Rectal smooth muscle tissue (tissue), 1 donor: ENCODE measurements at regions not wholly inside any gene's neighbourhood (a gene's known extent, or its start where the extent isn't known, plus 50 kb on each side); places are given as distances from the start of the nearest gene placed in this dataset.

ENCODE experiments used
- H3K27ac ChIP-seq: one replicate; pipeline ENCODE4 v1.7.0; 2013; ENCODE audit warnings: low read depth, low read length, inconsistent platforms
- H3K27me3 ChIP-seq: one replicate; pipeline ENCODE4 v1.7.0; 2013; ENCODE audit warnings: low read length; ENCODE audit not compliant: control insufficient read depth, insufficient read depth
- H3K36me3 ChIP-seq: one replicate; pipeline ENCODE4 v1.7.0; 2013; ENCODE audit warnings: low read length; ENCODE audit not compliant: control insufficient read depth, insufficient read depth
- H3K4me1 ChIP-seq: one replicate; pipeline ENCODE4 v1.7.0; 2013; ENCODE audit warnings: low read length; ENCODE audit not compliant: control insufficient read depth, insufficient read depth
- H3K4me3 ChIP-seq: one replicate; pipeline ENCODE4 v1.7.0; 2013; ENCODE audit warnings: low read length
- H3K9ac ChIP-seq: one replicate; pipeline ENCODE4 v1.7.0; 2013; ENCODE audit warnings: low read length

DNA sequence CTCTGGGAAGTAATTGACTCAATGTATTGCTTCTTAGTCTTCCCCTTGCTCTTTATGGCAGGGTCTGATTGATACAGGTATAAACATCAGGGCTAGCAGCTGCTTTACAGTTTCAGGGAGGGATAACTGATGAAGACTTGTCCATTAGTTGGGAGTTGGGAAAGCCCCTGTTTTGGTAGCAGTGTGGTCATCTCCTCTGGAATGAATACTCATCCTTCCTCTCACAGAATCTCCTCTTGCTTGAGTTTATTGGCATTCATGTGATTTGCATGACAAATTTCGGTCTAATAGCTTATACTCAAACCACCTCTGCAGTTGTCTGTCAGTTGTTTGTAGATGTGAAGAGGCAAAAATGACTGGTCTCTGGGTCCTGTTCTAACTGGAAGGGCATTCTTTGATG is 79.7 kb downstream of the FAT3 start:
- no peak overlapping the region for H3K4me3 ChIP-seq
- H3K9ac ChIP-seq: no peak overlapping the region
- H3K36me3 ChIP-seq: no peaks in the 10 kb centered on the region
- no peaks in the 10 kb centered on the region for H3K4me1 ChIP-seq
- H3K27me3 ChIP-seq: no peaks in the 10 kb centered on the region
- H3K27ac ChIP-seq: no peak overlapping the region

DNA sequence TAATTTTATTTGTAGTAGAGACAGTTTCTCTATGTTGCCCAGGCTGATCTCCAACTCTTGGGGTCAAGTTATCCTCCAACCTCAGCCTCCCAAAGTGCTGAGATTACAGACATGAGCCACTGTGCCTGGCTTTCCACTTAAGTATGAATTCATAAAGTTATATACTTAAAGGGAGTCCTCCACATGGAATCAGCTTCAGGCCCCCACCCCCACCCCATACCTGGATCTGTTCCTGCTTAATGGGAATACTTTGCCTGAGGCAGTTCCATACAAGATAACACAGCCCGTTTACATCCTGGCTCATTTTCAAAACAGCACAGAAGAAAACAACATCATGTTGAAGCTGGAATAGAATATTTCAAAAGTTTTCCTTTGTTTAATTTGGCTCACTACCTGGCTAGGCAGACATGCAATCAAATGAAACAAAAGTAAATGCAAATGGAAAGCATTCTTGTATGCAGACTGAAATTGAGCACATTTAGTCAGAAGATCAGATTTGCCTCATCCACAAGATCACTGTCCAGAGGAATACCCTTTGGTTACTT is 82.4 kb downstream of the FAT3 start:
- no peaks in the 10 kb centered on the region for H3K4me1 ChIP-seq
- H3K27me3 ChIP-seq: no peaks in the 10 kb centered on the region
- no peak overlapping the region for H3K27ac ChIP-seq
- no peak overlapping the region for H3K4me3 ChIP-seq
- no peak overlapping the region for H3K9ac ChIP-seq
- H3K36me3 ChIP-seq: no peaks in the 10 kb centered on the region

DNA sequence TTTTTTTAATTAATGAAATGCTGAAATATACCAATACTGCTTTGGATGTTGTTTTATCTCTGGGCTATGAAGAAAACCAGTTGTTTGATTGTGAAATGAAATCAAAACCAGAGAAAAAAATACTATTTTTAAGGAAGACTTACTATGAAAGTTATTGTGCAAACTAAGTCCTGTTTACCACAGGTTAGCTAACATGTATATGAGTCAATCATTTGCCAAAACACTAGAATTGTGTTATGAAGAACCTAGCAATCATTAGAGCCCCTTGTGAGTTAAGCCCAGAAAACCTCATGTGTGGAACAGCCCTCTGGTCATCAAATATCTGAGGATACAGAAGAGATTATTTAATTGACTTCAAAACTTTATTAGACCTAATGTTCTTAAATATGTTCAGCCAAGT is 83.7 kb downstream of the FAT3 start:
- no peak overlapping the region for H3K9ac ChIP-seq
- H3K4me1 ChIP-seq: no peaks in the 10 kb centered on the region
- H3K27ac ChIP-seq: no peak overlapping the region
- H3K4me3 ChIP-seq: no peak overlapping the region
- H3K36me3 ChIP-seq: no peaks in the 10 kb centered on the region
- H3K27me3 ChIP-seq: no peaks in the 10 kb centered on the region

DNA sequence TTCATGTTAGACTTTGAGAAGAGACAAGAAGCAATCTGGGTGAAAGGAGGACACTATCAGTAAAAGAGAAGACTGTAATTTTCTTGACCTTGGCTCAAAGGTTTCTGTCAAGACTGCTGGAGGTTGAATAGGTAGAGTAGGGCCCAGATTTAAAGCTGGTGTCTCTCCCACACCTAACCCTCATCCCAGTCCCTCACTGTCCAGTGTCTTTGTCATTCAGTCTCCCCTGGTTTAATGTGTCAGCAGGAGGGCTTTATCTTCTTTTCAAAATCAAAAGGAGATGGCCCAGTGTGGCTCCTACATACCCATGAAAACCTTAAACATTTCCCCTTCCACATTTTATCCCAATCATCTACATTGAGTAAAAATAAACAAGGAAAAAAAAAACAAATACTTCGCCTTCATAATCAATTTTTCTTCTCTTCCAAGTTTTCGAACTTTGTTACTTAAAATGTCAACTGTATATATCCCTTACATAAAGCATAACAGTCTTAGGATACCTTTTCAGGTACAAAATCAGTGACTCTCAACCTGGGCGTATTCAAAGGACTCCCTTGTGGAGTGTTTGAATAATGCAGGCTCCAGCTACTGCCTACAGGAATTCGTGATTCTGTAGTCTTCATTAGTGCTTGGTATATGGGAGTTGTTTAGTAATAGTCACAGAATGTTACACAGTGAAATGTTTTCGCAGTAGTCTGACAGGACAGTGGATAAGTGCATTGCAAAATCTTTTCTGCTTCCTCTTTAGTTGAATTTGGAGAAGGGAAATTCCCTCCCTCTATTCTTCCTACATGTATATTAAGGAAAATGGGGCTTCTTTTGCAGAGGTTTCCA is 87.2 kb downstream of the FAT3 start:
- no peaks in the 10 kb centered on the region for H3K4me1 ChIP-seq
- H3K27me3 ChIP-seq: no peaks in the 10 kb centered on the region
- no peak overlapping the region for H3K9ac ChIP-seq
- H3K27ac ChIP-seq: no peak overlapping the region
- no peak overlapping the region for H3K4me3 ChIP-seq
- no peaks in the 10 kb centered on the region for H3K36me3 ChIP-seq

DNA sequence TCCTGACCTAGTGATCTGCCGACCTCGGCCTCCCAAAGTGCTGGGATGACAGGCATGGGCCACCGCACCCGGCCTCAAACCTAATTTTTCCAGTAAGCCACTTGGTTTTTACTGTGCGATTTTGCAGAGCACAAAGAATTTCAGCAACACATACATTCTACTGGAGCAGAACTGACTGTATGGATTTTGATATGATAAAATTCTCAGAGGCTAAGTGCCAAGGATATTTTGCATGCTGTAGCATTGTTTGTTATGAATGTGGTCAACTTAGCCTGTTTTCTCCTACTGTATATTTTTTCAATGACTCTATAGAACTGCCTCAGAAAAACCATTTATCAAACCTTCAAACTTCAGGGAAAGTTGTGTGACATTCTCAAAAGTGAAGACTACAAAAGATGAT is 89.2 kb downstream of the FAT3 start:
- Histone ChIP-seq H3K27me3 (no peaks in the 10 kb centered on the region), H3K27ac (no peak overlapping the region), H3K4me3 (no peak overlapping the region), H3K9ac (no peak overlapping the region), H3K4me1 (no peaks in the 10 kb centered on the region), H3K36me3 (no peaks in the 10 kb centered on the region)

DNA sequence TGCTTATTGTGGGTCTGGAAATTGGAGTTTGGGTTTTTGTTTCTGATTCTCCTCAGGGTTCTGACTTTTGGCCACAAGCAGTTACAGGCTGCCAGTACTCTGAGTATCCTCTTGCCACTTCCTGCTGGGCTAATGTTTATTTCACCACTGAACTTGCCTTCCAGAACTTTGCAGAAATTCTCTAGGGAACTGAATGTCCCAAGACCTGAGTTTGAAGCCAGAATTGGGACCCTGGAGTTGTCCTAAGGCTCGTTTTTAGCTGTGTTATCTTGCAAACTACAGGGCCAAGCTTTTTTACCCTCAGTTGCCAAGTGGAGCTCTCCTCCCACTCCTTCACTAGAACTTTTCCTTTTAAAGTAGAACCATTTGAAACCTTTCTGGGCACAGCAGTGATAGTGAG is 89.9 kb downstream of the FAT3 start:
- H3K36me3 ChIP-seq: no peaks in the 10 kb centered on the region
- H3K4me3 ChIP-seq: no peak overlapping the region
- H3K9ac ChIP-seq: no peak overlapping the region
- H3K27me3 ChIP-seq: no peaks in the 10 kb centered on the region
- no peak overlapping the region for H3K27ac ChIP-seq
- H3K4me1 ChIP-seq: no peaks in the 10 kb centered on the region

DNA sequence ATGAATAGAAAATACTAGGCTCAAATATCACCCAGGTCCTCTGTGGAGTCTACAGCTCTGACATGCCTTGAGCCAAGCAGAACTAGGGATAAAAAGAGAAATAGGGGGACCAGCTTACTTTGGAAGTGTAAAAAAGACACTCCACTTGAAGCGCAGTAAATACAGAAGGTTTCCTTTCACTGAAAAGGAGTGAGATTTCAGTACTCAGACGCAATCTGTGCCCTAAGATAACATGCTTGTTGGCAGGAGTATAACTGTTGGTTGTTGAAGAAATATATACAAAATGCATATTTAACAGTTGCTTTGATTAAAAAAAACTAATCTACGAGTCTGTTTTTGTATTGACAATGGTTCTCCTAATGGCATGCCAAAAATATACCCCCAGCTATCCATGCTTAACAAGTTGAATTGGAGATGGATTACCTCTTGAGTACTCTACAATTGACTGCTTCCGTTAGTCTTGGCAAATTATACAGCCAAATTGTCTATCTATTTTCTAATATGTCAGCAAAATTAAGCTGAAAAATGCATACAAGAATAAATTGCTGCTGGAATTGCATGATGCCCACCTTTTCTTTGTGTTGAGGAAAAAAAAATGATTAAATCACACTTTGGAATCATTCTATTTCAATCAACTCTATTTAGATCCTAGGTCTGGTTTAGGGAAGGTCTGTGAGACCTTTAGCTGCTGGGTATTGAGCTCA is 91.6 kb downstream of the FAT3 start:
- Histone ChIP-seq H3K27ac (no peak overlapping the region), H3K4me3 (no peak overlapping the region), H3K9ac (no peak overlapping the region), H3K36me3 (no peaks in the 10 kb centered on the region), H3K4me1 (no peaks in the 10 kb centered on the region), H3K27me3 (no peaks in the 10 kb centered on the region)

DNA sequence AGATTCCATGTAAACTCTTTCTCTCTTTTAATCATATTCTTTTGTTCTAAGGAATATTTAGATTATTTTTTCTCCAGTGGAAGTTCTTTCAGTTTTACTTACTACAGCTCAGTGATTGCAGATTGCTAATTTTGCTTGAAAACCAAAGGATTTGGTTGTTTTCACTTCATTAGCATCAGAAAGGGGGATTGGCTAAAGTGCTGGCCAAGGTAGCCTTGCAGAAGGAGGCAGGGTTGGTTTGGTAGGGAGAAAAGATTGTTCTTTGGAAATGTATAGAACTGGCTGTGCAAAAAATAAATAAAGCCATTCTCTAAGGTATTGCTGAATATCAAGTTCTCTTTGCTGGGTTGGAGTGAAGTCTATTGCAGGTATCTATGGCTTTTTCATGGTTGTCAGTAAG is 92.6 kb downstream of the FAT3 start:
- H3K36me3 ChIP-seq: no peaks in the 10 kb centered on the region
- no peaks in the 10 kb centered on the region for H3K4me1 ChIP-seq
- H3K27ac ChIP-seq: no peak overlapping the region
- no peak overlapping the region for H3K9ac ChIP-seq
- no peaks in the 10 kb centered on the region for H3K27me3 ChIP-seq
- no peak overlapping the region for H3K4me3 ChIP-seq

DNA sequence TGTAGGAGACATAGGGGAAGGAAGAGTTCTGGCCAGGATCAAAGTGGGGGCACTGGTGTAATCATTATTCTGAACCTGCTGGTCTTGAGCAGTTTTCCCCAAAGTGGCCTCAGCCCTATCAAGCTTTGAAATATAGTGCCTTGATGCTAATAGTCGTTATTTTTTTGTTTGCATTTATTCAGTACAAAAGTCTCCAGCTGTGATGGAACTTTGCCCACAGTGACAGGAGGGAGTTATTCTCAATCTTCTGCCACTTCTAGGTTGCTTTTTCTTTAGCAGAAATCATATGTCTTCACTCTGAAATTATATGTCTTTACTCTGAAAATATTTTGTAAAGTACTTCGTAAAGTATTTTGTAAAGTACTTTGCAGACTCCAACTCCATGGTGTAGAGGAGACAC is 93.1 kb downstream of the FAT3 start:
- Histone ChIP-seq H3K27ac (no peak overlapping the region), H3K4me3 (no peak overlapping the region), H3K4me1 (no peaks in the 10 kb centered on the region), H3K36me3 (no peaks in the 10 kb centered on the region), H3K27me3 (no peaks in the 10 kb centered on the region), H3K9ac (no peak overlapping the region)

DNA sequence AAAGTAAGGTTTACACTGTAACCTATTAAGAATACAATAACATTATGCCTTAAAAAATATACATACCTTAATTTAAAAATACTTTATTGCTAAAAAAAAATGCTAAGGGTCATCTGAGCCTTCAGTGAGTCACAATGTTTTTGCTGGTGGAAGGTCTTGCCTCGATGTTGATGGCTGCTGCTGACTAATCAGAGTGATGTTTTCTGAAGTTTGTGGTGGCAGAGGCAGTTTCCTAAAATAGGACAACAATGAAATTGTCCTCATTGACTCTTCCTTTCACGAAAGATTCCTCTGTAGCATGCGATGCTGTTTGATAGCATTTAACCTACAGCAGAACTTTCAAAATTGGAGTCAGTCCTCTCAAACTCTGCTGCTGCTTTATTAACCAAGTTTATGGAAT is 97.6 kb downstream of the FAT3 start:
- H3K27ac ChIP-seq: no peak overlapping the region
- no peak overlapping the region for H3K9ac ChIP-seq
- H3K4me1 ChIP-seq: no peaks in the 10 kb centered on the region
- H3K36me3 ChIP-seq: no peaks in the 10 kb centered on the region
- H3K27me3 ChIP-seq: no peaks in the 10 kb centered on the region
- no peak overlapping the region for H3K4me3 ChIP-seq

DNA sequence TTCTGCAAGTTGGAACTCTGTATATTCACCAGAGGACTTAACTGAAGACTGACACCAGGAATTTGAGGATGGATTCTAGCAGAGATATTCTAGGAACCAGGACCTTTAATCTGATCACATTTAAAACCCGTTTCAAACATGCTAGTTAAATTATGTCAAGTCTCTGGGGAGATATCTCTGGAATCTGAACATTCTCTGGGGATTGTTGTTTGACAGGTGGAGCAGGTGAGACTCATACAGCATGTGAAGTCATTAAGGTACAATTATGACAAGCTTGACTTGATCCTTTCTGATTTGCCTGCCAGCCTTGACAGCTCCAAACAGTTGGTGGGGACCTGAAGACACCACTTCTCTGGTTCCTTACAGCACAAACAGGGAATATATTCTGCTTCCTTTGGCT is 100.3 kb downstream of the FAT3 start:
- Histone ChIP-seq H3K4me3 (no peak overlapping the region), H3K9ac (no peak overlapping the region), H3K36me3 (no peaks in the 10 kb centered on the region), H3K4me1 (no peaks in the 10 kb centered on the region), H3K27ac (no peak overlapping the region), H3K27me3 (no peaks in the 10 kb centered on the region)

DNA sequence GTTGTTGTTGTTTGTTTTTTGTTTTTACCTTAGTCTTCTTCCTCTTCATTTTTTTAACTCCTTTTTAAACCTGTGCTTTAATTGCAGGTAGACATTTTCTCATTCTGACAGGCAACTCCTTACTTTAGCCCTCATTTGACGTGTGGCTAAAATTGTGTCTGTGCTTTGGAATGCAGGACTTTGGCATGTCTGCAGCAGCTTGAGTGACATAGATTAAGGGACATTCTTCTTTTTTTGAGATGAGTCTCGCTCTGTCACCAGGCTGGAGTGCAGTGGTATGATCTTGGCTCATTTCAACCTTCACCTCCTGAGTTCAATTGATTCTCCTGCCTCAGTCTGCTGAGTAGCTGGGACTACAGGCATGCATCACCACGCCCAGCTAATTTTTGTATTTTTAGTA is 100.8 kb downstream of the FAT3 start:
- Histone ChIP-seq H3K4me3 (no peak overlapping the region), H3K27ac (no peak overlapping the region), H3K27me3 (no peaks in the 10 kb centered on the region), H3K4me1 (no peaks in the 10 kb centered on the region), H3K9ac (no peak overlapping the region), H3K36me3 (no peaks in the 10 kb centered on the region)

DNA sequence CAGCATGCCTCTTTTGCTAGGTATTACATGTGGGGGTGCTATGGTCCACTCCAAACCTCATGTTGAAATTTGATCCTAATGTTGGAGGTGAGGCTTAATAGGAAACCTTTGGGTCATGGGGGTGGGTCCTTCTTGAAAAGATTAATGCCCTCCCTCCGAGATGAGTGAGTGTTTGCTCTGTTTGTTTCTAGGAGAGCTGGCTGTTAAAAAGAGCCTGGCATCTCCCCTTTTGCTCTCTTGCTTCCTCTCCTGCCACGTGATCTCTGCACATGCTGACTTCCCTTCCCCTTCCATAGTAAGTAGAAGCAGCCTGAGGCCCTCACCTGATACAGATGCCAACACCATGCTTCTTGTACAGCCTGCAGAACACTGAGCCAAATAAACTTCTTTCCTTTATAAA is 104.5 kb downstream of the FAT3 start:
- Histone ChIP-seq H3K27me3 (no peaks in the 10 kb centered on the region), H3K36me3 (no peaks in the 10 kb centered on the region), H3K4me1 (no peaks in the 10 kb centered on the region), H3K27ac (no peak overlapping the region), H3K4me3 (no peak overlapping the region), H3K9ac (no peak overlapping the region)
